ENCODE measurements at regions not wholly inside any gene's neighbourhood (a gene's known extent, or its start where the extent isn't known, plus 50 kb on each side); places are given as distances from the start of the nearest gene placed in this dataset.

DNA sequence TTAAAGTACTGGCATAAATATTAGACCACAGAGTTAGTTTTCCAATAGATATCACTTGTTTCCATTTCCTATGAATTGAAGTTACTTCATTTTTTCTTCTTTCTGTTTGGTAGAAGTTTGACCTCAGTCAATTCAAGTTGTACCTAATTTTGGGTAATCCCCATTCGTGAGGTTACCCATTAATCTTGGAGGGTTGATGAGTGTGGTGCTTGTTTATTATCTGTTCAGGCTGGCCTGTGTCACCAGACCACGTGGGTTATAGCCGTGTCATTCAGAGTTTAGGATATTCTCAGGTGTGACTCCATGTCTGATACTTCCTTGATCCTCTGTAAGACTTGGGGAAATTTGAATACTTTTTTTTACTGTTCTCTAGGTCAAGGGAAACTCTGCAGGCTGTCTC lies 133.9 kb upstream of the TPK1 start:
- H3K4me1 ChIP-seq (ENCODE audit: control insufficient read depth, extremely low read depth, insufficient read depth, low read length): no peaks in the 10 kb centered on the region
- ChIA-PET CTCF (no interaction called here), POLR2A (no interaction called here)
- no peaks in the 10 kb centered on the region for H3K79me2 ChIP-seq (ENCODE audit: control insufficient read depth, insufficient read depth, low read length)
- no peaks in the 10 kb centered on the region for H4K20me1 ChIP-seq (replicated peaks; ENCODE audit: control insufficient read depth, extremely low read depth, insufficient read depth, low read length)
- intact Hi-C loops (cut with micrococcal nuclease) (no loop called here), dilution Hi-C loops (cut with MboI; ENCODE audit: extremely low pct_ligation_motif_present, low sequenced_read_pairs) (no loop called here)
- H2AFZ ChIP-seq (ENCODE audit: low read depth, low read length): no peak overlapping the region
- BruUV-seq (replicated peaks): no TSS peak
- H3K36me3 ChIP-seq (ENCODE audit: control insufficient read depth in 2 of 2, extremely low read depth in 1 of 2, insufficient read depth in 2 of 2, low read length in 2 of 2): no peaks in the 10 kb centered on the region
- H3K27me3 ChIP-seq (ENCODE audit: control insufficient read depth in 2 of 2, insufficient read depth in 2 of 2, low read length in 2 of 2): no peaks in the 10 kb centered on the region
- FAIRE-seq (no peak), DNase-seq (ENCODE audit: low read depth, low spot score) (no peak)
- TF ChIP-seq, protein P1, sequence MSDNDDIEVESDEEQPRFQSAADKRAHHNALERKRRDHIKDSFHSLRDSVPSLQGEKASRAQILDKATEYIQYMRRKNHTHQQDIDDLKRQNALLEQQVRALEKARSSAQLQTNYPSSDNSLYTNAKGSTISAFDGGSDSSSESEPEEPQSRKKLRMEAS (IDR thresholded peaks at IDR 0.05; ENCODE audit: insufficient read depth, insufficient read length): no peak
- no peak for TF ChIP-seq GATA2 (IDR thresholded peaks at IDR 0.05; ENCODE audit: insufficient read depth, insufficient read length, low read depth, low read length)
- H3K4me2 ChIP-seq (ENCODE audit: insufficient read depth, low read length): no peak overlapping the region
- H3K9ac ChIP-seq (replicated peaks; ENCODE audit: extremely low read depth, insufficient read depth, low read length): no peak overlapping the region
- H3K9me3 ChIP-seq (replicated peaks; ENCODE audit: control insufficient read depth, insufficient read depth, low read length): peaks cover 2% of the 10 kb centered on the region
- no peak overlapping the region for H3K4me3 ChIP-seq (replicated peaks in 1 of 3; ENCODE audit: insufficient read depth in 1 of 3, low read depth in 1 of 3, low read length in 3 of 3)
- no peak overlapping the region for H3K27ac ChIP-seq (ENCODE audit: insufficient read depth, low read depth, low read length)
- no peaks in the 10 kb centered on the region for H3K9me1 ChIP-seq (replicated peaks; ENCODE audit: control insufficient read depth, extremely low read depth, insufficient read depth, low read length)

DNA sequence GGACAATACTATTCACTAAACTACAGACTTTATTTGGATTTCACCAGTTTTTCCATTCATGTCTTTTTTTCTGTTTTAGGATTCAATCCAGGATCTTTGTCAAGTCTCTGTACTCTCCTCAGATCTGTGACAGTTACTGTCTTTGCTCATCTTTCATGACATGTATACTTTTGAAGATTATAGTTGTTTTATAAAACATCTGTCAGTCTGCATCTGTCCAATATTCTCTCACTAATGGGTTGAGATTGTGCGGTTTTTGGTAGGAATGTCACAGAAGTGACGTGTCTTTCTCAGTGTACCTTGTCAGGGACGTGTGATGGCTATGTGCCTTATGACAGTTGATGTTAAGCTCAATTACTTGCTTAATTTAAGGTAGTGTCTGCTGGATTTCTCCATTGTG lies 124.9 kb upstream of the TPK1 start:
- no peak for DNase-seq (ENCODE audit: low read depth, low spot score)
- H3K27ac ChIP-seq (ENCODE audit: insufficient read depth, low read depth, low read length): no peak overlapping the region
- TF ChIP-seq EZH2 (IDR thresholded peaks at IDR 0.05; ENCODE audit: borderline replicate concordance, low read depth, low read length, severe bottlenecking): no peak
- TF ChIP-seq POLR2A (IDR thresholded peaks at IDR 0.05; ENCODE audit: low read depth, low read length): no peak
- no peak for TF ChIP-seq GATA2 (IDR thresholded peaks at IDR 0.05; ENCODE audit: insufficient read depth, insufficient read length, low read depth, low read length)
- no peak for TF ChIP-seq POLR2AphosphoS5 (IDR thresholded peaks at IDR 0.05; ENCODE audit: insufficient read depth, low read depth, low read length)
- TF ChIP-seq, protein P2, sequence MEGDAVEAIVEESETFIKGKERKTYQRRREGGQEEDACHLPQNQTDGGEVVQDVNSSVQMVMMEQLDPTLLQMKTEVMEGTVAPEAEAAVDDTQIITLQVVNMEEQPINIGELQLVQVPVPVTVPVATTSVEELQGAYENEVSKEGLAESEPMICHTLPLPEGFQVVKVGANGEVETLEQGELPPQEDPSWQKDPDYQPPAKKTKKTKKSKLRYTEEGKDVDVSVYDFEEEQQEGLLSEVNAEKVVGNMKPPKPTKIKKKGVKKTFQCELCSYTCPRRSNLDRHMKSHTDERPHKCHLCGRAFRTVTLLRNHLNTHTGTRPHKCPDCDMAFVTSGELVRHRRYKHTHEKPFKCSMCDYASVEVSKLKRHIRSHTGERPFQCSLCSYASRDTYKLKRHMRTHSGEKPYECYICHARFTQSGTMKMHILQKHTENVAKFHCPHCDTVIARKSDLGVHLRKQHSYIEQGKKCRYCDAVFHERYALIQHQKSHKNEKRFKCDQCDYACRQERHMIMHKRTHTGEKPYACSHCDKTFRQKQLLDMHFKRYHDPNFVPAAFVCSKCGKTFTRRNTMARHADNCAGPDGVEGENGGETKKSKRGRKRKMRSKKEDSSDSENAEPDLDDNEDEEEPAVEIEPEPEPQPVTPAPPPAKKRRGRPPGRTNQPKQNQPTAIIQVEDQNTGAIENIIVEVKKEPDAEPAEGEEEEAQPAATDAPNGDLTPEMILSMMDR (IDR thresholded peaks at IDR 0.05; ENCODE audit: extremely low read depth in 1 of 2, insufficient read depth in 1 of 2, low read depth in 1 of 2, low read length in 2 of 2): no peak
- no peak for TF ChIP-seq JUN (IDR thresholded peaks at IDR 0.05; ENCODE audit: borderline replicate concordance, insufficient read depth, insufficient read length, low read depth)
- TF ChIP-seq MYC (IDR thresholded peaks at IDR 0.05; ENCODE audit: low read depth, low read length): no peak
- no peaks in the 10 kb centered on the region for H3K9me1 ChIP-seq (replicated peaks; ENCODE audit: control insufficient read depth, extremely low read depth, insufficient read depth, low read length)
- H3K4me2 ChIP-seq (ENCODE audit: insufficient read depth, low read length): no peak overlapping the region
- dilution Hi-C loops (cut with MboI; ENCODE audit: extremely low pct_ligation_motif_present, low sequenced_read_pairs): no loop called here
- H4K20me1 ChIP-seq (replicated peaks; ENCODE audit: control insufficient read depth, extremely low read depth, insufficient read depth, low read length): no peaks in the 10 kb centered on the region
- H3K4me3 ChIP-seq (replicated peaks in 1 of 3; ENCODE audit: insufficient read depth in 1 of 3, low read depth in 1 of 3, low read length in 3 of 3): no peak overlapping the region
- BruUV-seq (replicated peaks): no TSS peak
- H2AFZ ChIP-seq (ENCODE audit: low read depth, low read length): no peak overlapping the region
- ChIA-PET POLR2A (no interaction called here), CTCF (no interaction called here)
- no peaks in the 10 kb centered on the region for H3K79me2 ChIP-seq (ENCODE audit: control insufficient read depth, insufficient read depth, low read length)
- intact Hi-C loops (cut with micrococcal nuclease): no loop called here
- no peaks in the 10 kb centered on the region for H3K36me3 ChIP-seq (ENCODE audit: control insufficient read depth in 2 of 2, extremely low read depth in 1 of 2, insufficient read depth in 2 of 2, low read length in 2 of 2)
- H3K9ac ChIP-seq (replicated peaks; ENCODE audit: extremely low read depth, insufficient read depth, low read length): no peak overlapping the region
- peaks cover 5% of the 10 kb centered on the region for H3K9me3 ChIP-seq (replicated peaks; ENCODE audit: control insufficient read depth, insufficient read depth, low read length)
- no peaks in the 10 kb centered on the region for H3K4me1 ChIP-seq (ENCODE audit: control insufficient read depth, extremely low read depth, insufficient read depth, low read length)
- H3K27me3 ChIP-seq (ENCODE audit: control insufficient read depth in 2 of 2, insufficient read depth in 2 of 2, low read length in 2 of 2): no peaks in the 10 kb centered on the region
- no peak for FAIRE-seq

Data from endothelial cell of umbilical vein (primary cell).